A673 (cell line): ENCODE measurements at regions not wholly inside any gene's neighbourhood (a gene's known extent, or its start where the extent isn't known, plus 50 kb on each side); places are given as distances from the start of the nearest gene placed in this dataset.

Experiments used
- BruUV-seq: library from RNA; stranded (reverse); fragments of 400-500 nt; replicated peaks from 2 replicates; lab custom pipeline; 2021; lab: Mats Ljungman, UMichigan
- CTCF ChIA-PET: fragments of 300-600 bp; sonication (Branson Sonifier 250); formaldehyde crosslinking; loops from one replicate; lab custom pipeline; 2022; ENCODE audit warnings: antibody characterized with exemption; lab: Charles Lee
- POLR2A ChIA-PET: fragments of 300-600 bp; sonication (Branson Sonifier 250); formaldehyde crosslinking; loops from one replicate; lab custom pipeline; 2022; ENCODE audit warnings: antibody characterized with exemption; ENCODE audit not compliant: low non-redundant PET; lab: Charles Lee
- DNase-seq: peaks from one replicate; pipeline ENCODE4 v3.0.0-alpha.2; 2015; ENCODE audit warnings: low spot score
- H3K27ac ChIP-seq: fragments of 200-600 bp; sonication (generic); 2 replicates; pipeline ENCODE4 v1.5.1; 2016; ENCODE audit warnings: mixed run types, low read depth, mild to moderate bottlenecking, mixed read lengths, antibody characterized with exemption, low read length; ENCODE audit not compliant: poor library complexity, severe bottlenecking
- H3K27me3 ChIP-seq: fragments of 200-600 bp; sonication (generic); replicated peaks from 2 replicates; pipeline ENCODE4 v1.6.1; 2017; ENCODE audit warnings: mixed run types, low read depth, mild to moderate bottlenecking, mixed read lengths, antibody characterized with exemption, low read length; ENCODE audit not compliant: insufficient read depth, poor library complexity
- H3K36me3 ChIP-seq: fragments of 200-600 bp; sonication (generic); 2 replicates; pipeline ENCODE4 v1.6.1; 2016; ENCODE audit warnings: mixed run types, mild to moderate bottlenecking, mixed read lengths, antibody characterized with exemption, low read length; ENCODE audit not compliant: insufficient read depth, poor library complexity, severe bottlenecking
- H3K4me1 ChIP-seq: fragments of 200-600 bp; sonication (generic); 2 replicates; pipeline ENCODE4 v1.6.1; 2017; ENCODE audit warnings: mixed run types, mild to moderate bottlenecking, mixed read lengths, antibody characterized with exemption, low read length; ENCODE audit not compliant: insufficient read depth, poor library complexity, severe bottlenecking
- H3K4me3 ChIP-seq: fragments of 200-600 bp; sonication (generic); 2 replicates; pipeline ENCODE4 v1.5.1; 2016; ENCODE audit warnings: low read depth, mixed run types, mild to moderate bottlenecking, mixed read lengths, low read length; ENCODE audit not compliant: poor library complexity, severe bottlenecking
- H3K9me3 ChIP-seq: fragments of 200-600 bp; sonication (generic); 2 replicates; pipeline ENCODE4 v1.6.1; 2016; ENCODE audit warnings: mixed run types, low read depth, mild to moderate bottlenecking, mixed read lengths, antibody characterized with exemption, low read length; ENCODE audit not compliant: poor library complexity, severe bottlenecking
- EZH2 ChIP-seq: fragments of 200-600 bp; sonication (generic); IDR thresholded peaks from 2 replicates; pipeline ENCODE4 v1.6.1; 2017; ENCODE audit warnings: borderline replicate concordance, low read depth, mild to moderate bottlenecking, mixed read lengths, antibody characterized with exemption, low read length; ENCODE audit not compliant: poor library complexity, severe bottlenecking
- intact Hi-C: fragments of 100-400 bp; cut with micrococcal nuclease; formaldehyde crosslinking; loops from one replicate; pipeline ENCODE4 v1.10.0; 2022; ENCODE audit not compliant: unreplicated experiment
- TF ChIP-seq, protein P1 (sequence below): fragments of 300-800, 200-600 bp; sonication (generic); conservative IDR thresholded peaks from 2 replicates; pipeline ENCODE4 v1.5.1; 2017; ENCODE audit warnings: low read depth, mild to moderate bottlenecking, antibody characterized with exemption, low read length, moderate library complexity, mixed read lengths

DNA sequence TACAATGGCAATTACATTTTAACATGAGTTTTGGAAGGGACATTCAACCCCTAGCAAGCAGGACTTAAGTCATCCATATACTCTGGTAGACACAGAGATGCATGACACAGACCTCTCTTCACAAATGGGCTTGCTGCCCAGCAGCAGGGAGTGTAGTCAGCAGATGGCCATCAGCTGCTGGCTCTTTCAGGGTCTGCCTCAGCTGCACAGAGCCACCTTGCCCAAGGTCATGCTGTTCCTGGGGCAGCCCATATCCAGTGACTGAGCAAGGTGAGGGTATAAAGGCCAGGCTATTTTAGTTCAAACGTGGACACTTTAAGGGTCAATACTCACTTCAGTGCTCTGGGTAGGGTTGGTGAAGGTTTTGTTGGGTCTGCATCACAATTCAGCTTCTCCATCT, 58.3 kb upstream of the JDP2 start:
- CTCF ChIA-PET: no interaction called here
- POLR2A ChIA-PET: no interaction called here
- no peak for DNase-seq
- H3K4me3 ChIP-seq: no peak overlapping the region
- intact Hi-C loops: no loop called here
- TF ChIP-seq, protein P1, sequence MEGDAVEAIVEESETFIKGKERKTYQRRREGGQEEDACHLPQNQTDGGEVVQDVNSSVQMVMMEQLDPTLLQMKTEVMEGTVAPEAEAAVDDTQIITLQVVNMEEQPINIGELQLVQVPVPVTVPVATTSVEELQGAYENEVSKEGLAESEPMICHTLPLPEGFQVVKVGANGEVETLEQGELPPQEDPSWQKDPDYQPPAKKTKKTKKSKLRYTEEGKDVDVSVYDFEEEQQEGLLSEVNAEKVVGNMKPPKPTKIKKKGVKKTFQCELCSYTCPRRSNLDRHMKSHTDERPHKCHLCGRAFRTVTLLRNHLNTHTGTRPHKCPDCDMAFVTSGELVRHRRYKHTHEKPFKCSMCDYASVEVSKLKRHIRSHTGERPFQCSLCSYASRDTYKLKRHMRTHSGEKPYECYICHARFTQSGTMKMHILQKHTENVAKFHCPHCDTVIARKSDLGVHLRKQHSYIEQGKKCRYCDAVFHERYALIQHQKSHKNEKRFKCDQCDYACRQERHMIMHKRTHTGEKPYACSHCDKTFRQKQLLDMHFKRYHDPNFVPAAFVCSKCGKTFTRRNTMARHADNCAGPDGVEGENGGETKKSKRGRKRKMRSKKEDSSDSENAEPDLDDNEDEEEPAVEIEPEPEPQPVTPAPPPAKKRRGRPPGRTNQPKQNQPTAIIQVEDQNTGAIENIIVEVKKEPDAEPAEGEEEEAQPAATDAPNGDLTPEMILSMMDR: no peak
- TF ChIP-seq EZH2: no peak
- H3K27me3 ChIP-seq: peaks cover 7% of the 10 kb centered on the region
- no TSS peak for BruUV-seq
- no peaks in the 10 kb centered on the region for H3K9me3 ChIP-seq
- H3K27ac ChIP-seq: no peak overlapping the region
- no peaks in the 10 kb centered on the region for H3K36me3 ChIP-seq
- peaks cover 3% of the 10 kb centered on the region for H3K4me1 ChIP-seq

DNA sequence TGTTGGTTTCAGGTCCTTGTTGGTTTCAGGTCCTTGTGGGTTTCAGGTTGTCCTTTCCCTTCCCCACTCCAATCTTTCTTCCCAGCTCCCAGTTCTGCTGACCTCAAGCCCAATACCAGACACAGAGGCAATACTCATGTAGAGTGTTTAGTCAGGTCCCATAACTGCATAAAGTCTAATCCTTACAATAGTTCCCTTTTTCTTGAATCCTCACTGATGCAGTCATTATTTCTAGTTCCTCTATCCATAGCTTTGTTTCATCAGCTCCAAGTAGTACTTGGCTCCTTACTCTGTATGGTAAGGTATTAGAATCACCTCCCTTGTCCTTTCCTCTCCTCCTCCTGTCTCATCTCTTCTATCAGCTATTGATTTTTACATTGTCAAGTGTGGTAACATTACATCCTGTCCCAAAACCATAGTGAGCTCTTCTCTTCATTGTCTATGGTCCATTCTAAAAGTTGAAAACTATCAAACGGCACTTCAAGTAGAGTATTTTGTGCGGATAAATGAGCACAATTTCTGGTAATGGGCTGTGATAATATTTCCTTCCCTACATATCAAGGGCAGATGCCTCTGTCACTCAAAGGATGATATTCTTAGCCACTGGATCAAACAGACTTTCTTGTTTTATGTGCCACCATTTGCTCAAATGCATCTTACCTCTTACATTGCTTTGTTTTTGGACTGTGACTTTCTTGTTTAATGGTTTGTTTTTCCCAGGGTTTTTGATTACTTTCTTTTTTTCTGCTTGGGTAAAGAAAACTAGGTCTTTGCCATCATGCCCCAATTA, 57.2 kb upstream of the JDP2 start:
- ChIA-PET POLR2A (interaction anchor here (0.6 kb wide), 1 partner anchor 1018 kb away, joined by 3 read pairs; no protein-coding TSS in a partner anchor), CTCF (no interaction called here)
- no peaks in the 10 kb centered on the region for H3K9me3 ChIP-seq
- intact Hi-C loops: no loop called here
- H3K27ac ChIP-seq: no peak overlapping the region
- BruUV-seq: no TSS peak
- no peak for DNase-seq
- H3K4me3 ChIP-seq: no peak overlapping the region
- H3K4me1 ChIP-seq: peaks cover 3% of the 10 kb centered on the region
- peaks cover 7% of the 10 kb centered on the region for H3K27me3 ChIP-seq
- no peaks in the 10 kb centered on the region for H3K36me3 ChIP-seq
- no peak for TF ChIP-seq EZH2
- TF ChIP-seq, protein P1: no peak

DNA sequence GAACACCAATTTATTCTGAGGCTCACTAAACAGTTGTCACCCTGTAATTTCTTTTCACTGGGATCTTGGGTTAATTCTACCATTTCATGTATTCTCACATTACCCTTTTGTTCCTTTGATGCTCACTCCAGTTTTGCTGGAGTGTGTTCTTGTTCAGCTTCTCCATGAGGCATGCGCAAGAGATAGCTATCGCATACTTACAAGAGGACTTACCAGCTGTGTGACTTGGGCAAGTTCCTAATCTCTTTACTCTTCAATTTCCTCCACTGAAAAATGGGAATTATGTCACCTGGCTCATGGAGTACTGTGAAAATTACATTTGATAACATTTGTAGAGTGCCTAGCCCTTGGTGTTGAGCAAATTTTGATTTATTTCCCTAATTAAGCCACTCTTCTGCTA, 56.5 kb upstream of the JDP2 start:
- intact Hi-C loops: no loop called here
- BruUV-seq: no TSS peak
- ChIA-PET POLR2A (interaction anchor here (0.6 kb wide), 1 partner anchor 1018 kb away, joined by 3 read pairs; no protein-coding TSS in a partner anchor), CTCF (no interaction called here)
- no peak for DNase-seq
- peaks cover 7% of the 10 kb centered on the region for H3K27me3 ChIP-seq
- no peak overlapping the region for H3K4me3 ChIP-seq
- peaks cover 3% of the 10 kb centered on the region for H3K4me1 ChIP-seq
- no peak for TF ChIP-seq EZH2
- TF ChIP-seq, protein P1: no peak
- H3K9me3 ChIP-seq: no peaks in the 10 kb centered on the region
- H3K36me3 ChIP-seq: no peaks in the 10 kb centered on the region
- H3K27ac ChIP-seq: no peak overlapping the region
